SK-N-SH treated with all-trans-retinoic acid at 6 μM for 48 hours (cell line): ENCODE measurements at regions not wholly inside any gene's neighbourhood (a gene's known extent, or its start where the extent isn't known, plus 50 kb on each side); places are given as distances from the start of the nearest gene placed in this dataset.

Experiments used
- ATAC-seq: fragments of 200-7000 bp; cut with Tn5 transposase; 3 replicates; pipeline ENCODE4 v1.9.1; 2020; ENCODE audit warnings: mild to moderate bottlenecking, moderate library complexity
- ARNTL ChIP-seq: fragments of 450-650 bp; formaldehyde crosslinking; IDR thresholded peaks from 2 replicates; pipeline ENCODE4 v1.5.0; 2020; ENCODE audit warnings: low read depth, mild to moderate bottlenecking, moderate library complexity, borderline replicate concordance
- BACH2 ChIP-seq: fragments of 250-450 bp; sonication (Bioruptor Pico); IDR thresholded peaks from 2 replicates; pipeline ENCODE4 v1.9.0; 2021; ENCODE audit warnings: mild to moderate bottlenecking, borderline replicate concordance
- CREB5 ChIP-seq: fragments of 250-450 bp; sonication (Bioruptor Pico); IDR thresholded peaks from 2 replicates; pipeline ENCODE4 v1.5.1; 2020; ENCODE audit warnings: low read depth, mild to moderate bottlenecking, moderate library complexity
- CSDC2 ChIP-seq: fragments of 250-450 bp; sonication (Bioruptor Pico); IDR thresholded peaks from 2 replicates; pipeline ENCODE4 v1.5.0; 2020; ENCODE audit warnings: mild to moderate bottlenecking, moderate library complexity
- CSRNP3 ChIP-seq: fragments of 250-450 bp; sonication (Bioruptor Pico); IDR thresholded peaks from 2 replicates; pipeline ENCODE4 v1.5.1; 2021; ENCODE audit warnings: mild to moderate bottlenecking, moderate library complexity
- ESRRG ChIP-seq: fragments of 250-450 bp; sonication (Bioruptor Pico); IDR thresholded peaks from 2 replicates; pipeline ENCODE4 v1.6.1; 2021; ENCODE audit warnings: mild to moderate bottlenecking
- GLIS3 ChIP-seq: fragments of 250-450 bp; sonication (Bioruptor Pico); IDR thresholded peaks from 2 replicates; pipeline ENCODE4 v1.5.0; 2020; ENCODE audit warnings: mild to moderate bottlenecking, moderate library complexity
- ISL1 ChIP-seq: fragments of 250-450 bp; sonication (Bioruptor Pico); IDR thresholded peaks from 2 replicates; pipeline ENCODE4 v2.1.2; 2022; ENCODE audit warnings: mild to moderate bottlenecking, moderate library complexity
- OSR1 ChIP-seq: fragments of 250-450 bp; sonication (Bioruptor Pico); IDR thresholded peaks from 2 replicates; pipeline ENCODE4 v1.8.0; 2022; ENCODE audit warnings: moderate library complexity, mild to moderate bottlenecking, inconsistent platforms
- PATZ1 ChIP-seq: fragments of 250-450 bp; sonication (Bioruptor Pico); IDR thresholded peaks from 2 replicates; pipeline ENCODE4 v1.8.0; 2020; ENCODE audit warnings: mild to moderate bottlenecking, moderate library complexity, borderline replicate concordance
- POU6F1 ChIP-seq: fragments of 250-450 bp; sonication (Bioruptor Pico); IDR thresholded peaks from 2 replicates; pipeline ENCODE4 v1.8.0; 2021; ENCODE audit warnings: low read depth, mild to moderate bottlenecking, moderate library complexity, borderline replicate concordance
- RARB ChIP-seq: fragments of 250-450 bp; sonication (Bioruptor Pico); IDR thresholded peaks from 2 replicates; pipeline ENCODE4 v1.8.0; 2021; ENCODE audit warnings: mild to moderate bottlenecking, moderate library complexity
- SNAI2 ChIP-seq: fragments of 250-450 bp; sonication (Bioruptor Pico); IDR thresholded peaks from 2 replicates; pipeline ENCODE4 v1.5.0; 2020; ENCODE audit warnings: mild to moderate bottlenecking, moderate library complexity
- TCF4 ChIP-seq: fragments of 250-450 bp; sonication (Bioruptor Pico); IDR thresholded peaks from 2 replicates; pipeline ENCODE4 v1.8.0; 2021; ENCODE audit warnings: mild to moderate bottlenecking, moderate library complexity, borderline replicate concordance
- TSHZ2 ChIP-seq: fragments of 250-450 bp; sonication (Bioruptor Pico); IDR thresholded peaks from 2 replicates; pipeline ENCODE4 v1.5.0; 2020; ENCODE audit warnings: mild to moderate bottlenecking, moderate library complexity
- ZC3H10 ChIP-seq: fragments of 250-450 bp; sonication (Bioruptor Pico); IDR thresholded peaks from 2 replicates; pipeline ENCODE4 v1.5.1; 2021; ENCODE audit warnings: mild to moderate bottlenecking, moderate library complexity
- ZFP30 ChIP-seq: fragments of 450-650 bp; formaldehyde crosslinking; IDR thresholded peaks from 2 replicates; pipeline ENCODE4 v1.5.0; 2022; ENCODE audit warnings: mild to moderate bottlenecking, moderate library complexity
- ZNF70 ChIP-seq: fragments of 450-650 bp; formaldehyde crosslinking; IDR thresholded peaks from 2 replicates; pipeline ENCODE4 v1.5.0; 2020; ENCODE audit warnings: mild to moderate bottlenecking, moderate library complexity
- ZNF8 ChIP-seq: fragments of 450-650 bp; formaldehyde crosslinking; IDR thresholded peaks from 2 replicates; pipeline ENCODE4 v1.5.0; 2020; ENCODE audit warnings: mild to moderate bottlenecking, moderate library complexity

GRCh38 chr6:139863964-139864363 lies 489.5 kb upstream of the CITED2 start (continued):
- TF ChIP-seq BACH2 (CRISPR knock-in tag): no peak
- no peak for TF ChIP-seq CREB5 (CRISPR knock-in tag)
- TF ChIP-seq PATZ1: no peak
- no peak for TF ChIP-seq OSR1 (CRISPR knock-in tag)

- TF ChIP-seq GLIS3 (CRISPR knock-in tag) (no peak), ARNTL (no peak), TSHZ2 (CRISPR knock-in tag) (no peak), PATZ1 (no peak), POU6F1 (CRISPR knock-in tag) (no peak), CSRNP3 (CRISPR knock-in tag) (no peak), BACH2 (CRISPR knock-in tag) (no peak), RARB (CRISPR knock-in tag) (no peak), CSDC2 (CRISPR knock-in tag) (no peak), SNAI2 (CRISPR knock-in tag) (no peak), ESRRG (CRISPR knock-in tag) (no peak), ISL1 (CRISPR knock-in tag) (no peak), ZNF8 (CRISPR knock-in tag) (no peak), ZC3H10 (CRISPR knock-in tag) (no peak)
- ATAC-seq: no peak
Measured at GRCh38 chr6:139863346-139863745, 488.9 kb upstream of the CITED2 start.

- ATAC-seq: no peak
- TF ChIP-seq POU6F1 (CRISPR knock-in tag): no peak
- TF ChIP-seq TCF4 (CRISPR knock-in tag): no peak
- no peak for TF ChIP-seq PATZ1
- no peak for TF ChIP-seq ZNF70
- no peak for TF ChIP-seq SNAI2 (CRISPR knock-in tag)
- no peak for TF ChIP-seq ZFP30
- no peak for TF ChIP-seq GLIS3 (CRISPR knock-in tag)
- TF ChIP-seq ARNTL: no peak
- TF ChIP-seq RARB (CRISPR knock-in tag): no peak
- no peak for TF ChIP-seq ZNF8 (CRISPR knock-in tag)
- TF ChIP-seq BACH2 (CRISPR knock-in tag): no peak
- no peak for TF ChIP-seq CSRNP3 (CRISPR knock-in tag)
Measured at GRCh38 chr6:139862311-139862710, 487.9 kb upstream of the CITED2 start.
